ENCODE measurements at regions not wholly inside any gene's neighbourhood (a gene's known extent, or its start where the extent isn't known, plus 50 kb on each side); places are given as distances from the start of the nearest gene placed in this dataset.

- Histone ChIP-seq H3K4me1 (ENCODE audit: control insufficient read depth in 1 of 2, insufficient read depth in 2 of 2, low read depth in 1 of 2, low read length in 1 of 2) (no peaks in the 10 kb centered on the region; a peak in 1 of 4 replicates), H3K9ac (no peak overlapping the region), H3K4me2 (no peak overlapping the region), H3F3A (replicated peaks; ENCODE audit: insufficient read depth) (no peaks in the 10 kb centered on the region), H3K36me3 (replicated peaks in 1 of 2; ENCODE audit: control insufficient read depth in 1 of 2, insufficient read depth in 2 of 2, low read length in 1 of 2) (no peaks in the 10 kb centered on the region), H3K79me2 (ENCODE audit: insufficient read depth) (no peaks in the 10 kb centered on the region), H3K27me3 (ENCODE audit: insufficient read depth) (no peaks in the 10 kb centered on the region), H3K4me3 (ENCODE audit: low read depth in 2 of 2, low read length in 1 of 2) (no peak overlapping the region), H2AFZ (ENCODE audit: low read depth) (no peak overlapping the region), H3K27ac (ENCODE audit: low read depth in 2 of 2, low read length in 1 of 2) (no peak overlapping the region), H3K9me2 (no peaks in the 10 kb centered on the region), H3K9me3 (no peaks in the 10 kb centered on the region), H4K20me1 (ENCODE audit: insufficient read depth) (no peaks in the 10 kb centered on the region)
- no peak for DNase-seq
- WGBS (ENCODE audit: low lambda C conversion rate), result 48% methylated on average over 6 of the region's 6 CpGs
- ChIA-PET POLR2A (interaction anchor here (0.8 kb wide), 1 partner anchor 340 kb away, joined by 3 read pairs; the partner anchor contains the start of gene BTG1), CTCF (interaction anchor here (1.1 kb wide), 1 partner anchor 9 kb away, joined by 3 read pairs; no protein-coding TSS in a partner anchor)
- no peak for TF ChIP-seq POLR2AphosphoS5 (IDR thresholded peaks at IDR 0.05; ENCODE audit: low read depth, low read length)
- TF ChIP-seq ZBTB33 (IDR thresholded peaks at IDR 0.05; ENCODE audit: borderline replicate concordance, low read depth), result no peak
- no peak for TF ChIP-seq EZH2phosphoT487 (IDR thresholded peaks at IDR 0.05; ENCODE audit: borderline replicate concordance, low read depth)
- TF ChIP-seq, protein P1, sequence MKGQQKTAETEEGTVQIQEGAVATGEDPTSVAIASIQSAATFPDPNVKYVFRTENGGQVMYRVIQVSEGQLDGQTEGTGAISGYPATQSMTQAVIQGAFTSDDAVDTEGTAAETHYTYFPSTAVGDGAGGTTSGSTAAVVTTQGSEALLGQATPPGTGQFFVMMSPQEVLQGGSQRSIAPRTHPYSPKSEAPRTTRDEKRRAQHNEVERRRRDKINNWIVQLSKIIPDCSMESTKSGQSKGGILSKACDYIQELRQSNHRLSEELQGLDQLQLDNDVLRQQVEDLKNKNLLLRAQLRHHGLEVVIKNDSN (IDR thresholded peaks at IDR 0.05; ENCODE audit: borderline replicate concordance, low read depth), result no peak
- no peak for TF ChIP-seq TEAD4 (IDR thresholded peaks at IDR 0.05; ENCODE audit: borderline replicate concordance, insufficient read depth)
- no peak for TF ChIP-seq JUND (IDR thresholded peaks at IDR 0.05)
- no peak for TF ChIP-seq MEF2A (IDR thresholded peaks at IDR 0.05; ENCODE audit: borderline replicate concordance, low read depth)
- TF ChIP-seq RAD21 (IDR thresholded peaks at IDR 0.05; ENCODE audit: low read length), result no peak
- no peak for TF ChIP-seq MXI1 (IDR thresholded peaks at IDR 0.05; ENCODE audit: low read depth, low read length)
Measured at GRCh38 chr12:92485351-92486348, 217.1 kb upstream of the PLEKHG7 start.

DNA sequence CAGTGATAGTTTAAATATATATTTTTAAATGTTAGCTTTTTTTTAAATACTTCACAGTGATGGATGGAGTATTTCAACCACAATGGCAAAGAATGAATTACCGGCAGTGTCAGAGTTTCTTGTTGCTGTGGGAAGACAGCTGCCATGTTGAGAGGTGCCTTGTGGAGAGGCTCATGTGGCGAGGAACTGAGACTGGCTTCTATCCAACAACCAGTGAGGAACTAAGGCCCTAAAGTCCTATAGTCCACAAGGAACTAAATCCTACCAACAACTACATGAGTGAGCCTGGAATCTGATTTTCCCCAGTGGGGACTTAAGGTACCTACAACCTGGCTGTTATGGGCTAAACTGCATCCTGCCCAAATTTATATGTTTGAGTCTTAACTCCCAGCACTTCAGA, 220.2 kb upstream of the PLEKHG7 start:
- no peaks in the 10 kb centered on the region for H3K9me3 ChIP-seq
- no peak overlapping the region for H3K27ac ChIP-seq (ENCODE audit: low read depth in 2 of 2, low read length in 1 of 2)
- H3K36me3 ChIP-seq (replicated peaks in 1 of 2; ENCODE audit: control insufficient read depth in 1 of 2, insufficient read depth in 2 of 2, low read length in 1 of 2), result no peaks in the 10 kb centered on the region
- no peak for DNase-seq
- H3K4me2 ChIP-seq, result no peak overlapping the region
- TF ChIP-seq FOSL2 (IDR thresholded peaks at IDR 0.05; ENCODE audit: borderline replicate concordance, low read depth), result no peak
- no peak for TF ChIP-seq SMC3 (IDR thresholded peaks at IDR 0.05; ENCODE audit: low read depth, low read length)
- TF ChIP-seq, protein P1 (IDR thresholded peaks at IDR 0.05; ENCODE audit: borderline replicate concordance, low read depth), result no peak
- TF ChIP-seq TAF1 (IDR thresholded peaks at IDR 0.05; ENCODE audit: borderline replicate concordance, low read depth, low read length), result no peak
- no peaks in the 10 kb centered on the region for H4K20me1 ChIP-seq (ENCODE audit: insufficient read depth)
- no peaks in the 10 kb centered on the region for H3K79me2 ChIP-seq (ENCODE audit: insufficient read depth)
- H2AFZ ChIP-seq (ENCODE audit: low read depth), result no peak overlapping the region
- no peaks in the 10 kb centered on the region for H3F3A ChIP-seq (replicated peaks; ENCODE audit: insufficient read depth)
- CTCF ChIA-PET, result no interaction called here
- H3K4me1 ChIP-seq (ENCODE audit: control insufficient read depth in 1 of 2, insufficient read depth in 2 of 2, low read depth in 1 of 2, low read length in 1 of 2), result no peaks in the 10 kb centered on the region; a peak in 1 of 4 replicates
- H3K9me2 ChIP-seq, result no peaks in the 10 kb centered on the region
- no peaks in the 10 kb centered on the region for H3K27me3 ChIP-seq (ENCODE audit: insufficient read depth)
- no peak overlapping the region for H3K4me3 ChIP-seq (ENCODE audit: low read depth in 2 of 2, low read length in 1 of 2)
- POLR2A ChIA-PET, result no interaction called here
- 44% methylated on average over 2 of the region's 2 CpGs for WGBS (ENCODE audit: low lambda C conversion rate)
- no peak overlapping the region for H3K9ac ChIP-seq
